CD14-positive monocyte (primary cell): ENCODE measurements at regions not wholly inside any gene's neighbourhood (a gene's known extent, or its start where the extent isn't known, plus 50 kb on each side); places are given as distances from the start of the nearest gene placed in this dataset.

Experiments used
- DNase-seq, 3 donors: peaks; one replicate each; pipeline ENCODE4 v3.0.0-alpha.2; 2011 to 2022
- H2AFZ ChIP-seq: 2 replicates; pipeline ENCODE4 v1.6.0; 2012; ENCODE audit warnings: mild to moderate bottlenecking, low read depth, low read length, inconsistent platforms; ENCODE audit not compliant: insufficient read depth, poor library complexity, severe bottlenecking
- H3K27ac ChIP-seq, 2 donors: 1 replicate in 1 of 2; 2 replicates in 1 of 2; pipeline ENCODE4 v1.5.1; 2012 to 2013; ENCODE audit warnings: low read length in 2 of 2, control low read depth in 1 of 2, inconsistent platforms in 1 of 2, low read depth in 1 of 2, mild to moderate bottlenecking in 1 of 2
- H3K27me3 ChIP-seq, 2 donors: one replicate each; pipeline versions ENCODE4 v1.6.0 to v1.6.1; 2011 to 2013; ENCODE audit warnings: low read length in 2 of 2; ENCODE audit not compliant: control insufficient read depth in 2 of 2, insufficient read depth in 2 of 2
- H3K36me3 ChIP-seq, 2 donors: replicated peaks in 1 of 2; 1 replicate in 1 of 2; 2 replicates in 1 of 2; pipeline versions ENCODE4 v1.5.1 to v1.6.1; 2012 to 2013; ENCODE audit warnings: low read length in 2 of 2, control low read depth in 1 of 2, inconsistent platforms in 1 of 2, mild to moderate bottlenecking in 1 of 2; ENCODE audit not compliant: insufficient read depth in 2 of 2, control insufficient read depth in 1 of 2
- H3K4me1 ChIP-seq, 2 donors: 1 replicate in 1 of 2; 2 replicates in 1 of 2; pipeline versions ENCODE4 v1.5.1 to v1.6.1; 2012 to 2013; ENCODE audit warnings: low read length in 2 of 2, control low read depth in 1 of 2, inconsistent platforms in 1 of 2, mild to moderate bottlenecking in 1 of 2, moderate library complexity in 1 of 2; ENCODE audit not compliant: insufficient read depth in 2 of 2, control insufficient read depth in 1 of 2
- H3K4me2 ChIP-seq: replicated peaks from 2 replicates; pipeline ENCODE3; 2012; ENCODE audit warnings: low read length, moderate library complexity, mild to moderate bottlenecking; ENCODE audit not compliant: poor library complexity, severe bottlenecking; ENCODE audit errors: extremely low read depth
- H3K4me3 ChIP-seq, 3 experiments: fragments of 200-600 bp in 1 of 3; sonication (generic) in 1 of 3; replicated peaks in 1 of 3; 1 replicate in 2 of 3; 2 replicates in 1 of 3; pipeline ENCODE4 v1.5.1; 2011 to 2013; ENCODE audit warnings: low read length in 3 of 3, mild to moderate bottlenecking in 3 of 3, control low read depth in 2 of 3, low read depth in 2 of 3, inconsistent platforms in 1 of 3, moderate library complexity in 1 of 3
- H3K79me2 ChIP-seq: 2 replicates; pipeline ENCODE4 v1.6.0; 2012; ENCODE audit warnings: mild to moderate bottlenecking, control low read depth, inconsistent platforms, low read length, moderate library complexity; ENCODE audit not compliant: insufficient read depth
- H3K9ac ChIP-seq: 2 replicates; pipeline ENCODE4 v1.6.0; 2017; ENCODE audit warnings: low read length, mild to moderate bottlenecking; ENCODE audit not compliant: insufficient read depth, poor library complexity, severe bottlenecking
- H3K9me3 ChIP-seq, 2 donors: replicated peaks in 1 of 2; 1 replicate in 1 of 2; 2 replicates in 1 of 2; pipeline versions ENCODE4 v1.5.1 to v1.6.1; 2012 to 2013; ENCODE audit warnings: low read length in 2 of 2, control low read depth in 1 of 2; ENCODE audit not compliant: control insufficient read depth in 1 of 2, insufficient read depth in 1 of 2
- H4K20me1 ChIP-seq: 2 replicates; pipeline ENCODE4 v1.6.0; 2012; ENCODE audit warnings: mild to moderate bottlenecking, low read length, control low read depth, moderate library complexity; ENCODE audit not compliant: insufficient read depth
- H3K27ac Mint-ChIP-seq, 7 donors: one replicate each; pipeline ENCODE4 v1.8.0; 2020; ENCODE audit warnings: mild to moderate bottlenecking in 7 of 7, mixed read lengths in 7 of 7, moderate library complexity in 6 of 7, inconsistent platforms in 2 of 7
- H3K27me3 Mint-ChIP-seq, 3 donors: one replicate each; pipeline ENCODE4 v1.8.0; 2021 to 2022; ENCODE audit warnings: low read depth in 3 of 3, mild to moderate bottlenecking in 3 of 3, mixed read lengths in 3 of 3, moderate library complexity in 3 of 3, inconsistent platforms in 1 of 3
- H3K36me3 Mint-ChIP-seq, 2 donors: one replicate each; pipeline ENCODE4 v1.8.0; 2020; ENCODE audit warnings: mixed read lengths in 2 of 2, inconsistent platforms in 1 of 2, mild to moderate bottlenecking in 1 of 2
- H3K4me1 Mint-ChIP-seq: one replicate; pipeline ENCODE4 v1.8.0; 2020; ENCODE audit warnings: mild to moderate bottlenecking, mixed read lengths
- H3K4me3 Mint-ChIP-seq, 2 donors: one replicate each; pipeline ENCODE4 v1.8.0; 2020; ENCODE audit warnings: mild to moderate bottlenecking in 2 of 2, mixed read lengths in 2 of 2, moderate library complexity in 1 of 2
- H3K9me3 Mint-ChIP-seq, 7 donors: one replicate each; pipeline ENCODE4 v1.8.0; 2020 to 2022; ENCODE audit warnings: mixed read lengths in 7 of 7, mild to moderate bottlenecking in 6 of 7, moderate library complexity in 6 of 7, inconsistent platforms in 2 of 7
- CTCF ChIP-seq: fragments of 200-600 bp; IDR thresholded peaks from one replicate; pipeline ENCODE4 v1.8.0; 2022; ENCODE audit warnings: antibody characterized with exemption, mild to moderate bottlenecking
- WGBS: methylation state at CpG from one replicate; pipeline ENCODE4 v1.1.5; 2013; ENCODE audit warnings: missing lambda C conversion rate; ENCODE audit not compliant: insufficient coverage; 5-methylcytosine and 5-hydroxymethylcytosine counted together
- intact Hi-C, 2 donors: fragments of 100-400 bp; cut with micrococcal nuclease; formaldehyde crosslinking; loops; one replicate each; pipeline versions ENCODE4 v1.15.0 to v1.15.1; 2023

- Histone ChIP-seq H3K79me2 (no peaks in the 10 kb centered on the region), H3K27me3 (no peaks in the 10 kb centered on the region), H3K4me3 (no peak overlapping the region), H3K4me2 (no peak overlapping the region), H3K27ac (no peak overlapping the region), H3K9me3 (peaks cover 0 to 8% of the 10 kb centered on the region in 2 donors), H3K4me1 (no peaks in the 10 kb centered on the region), H3K9ac (no peak overlapping the region), H2AFZ (no peak overlapping the region), H3K36me3 (no peaks in the 10 kb centered on the region), H4K20me1 (no peaks in the 10 kb centered on the region)
- Mint-ChIP-seq H3K4me3 (no peak overlapping the region), H3K9me3 (peaks cover 0 to 4% (median 0%) of the 10 kb centered on the region in 7 donors), H3K4me1 (no peaks in the 10 kb centered on the region), H3K36me3 (no peaks in the 10 kb centered on the region), H3K27me3 (no peaks in the 10 kb centered on the region), H3K27ac (no peak overlapping the region)
- no peak for DNase-seq
- no CpG with 5 or more reads among the region's 7 CpGs for WGBS
- no peak for TF ChIP-seq CTCF
- intact Hi-C loops = no loop called here
These were observed 293.5 kb downstream of the CDH10 start for GRCh38 chr5:24351285-24351684.

GRCh38 chr5:24353016-24353415 lies 291.8 kb downstream of the CDH10 start:
- TF ChIP-seq CTCF = no peak
- peaks cover 0 to 4% (median 0%) of the 10 kb centered on the region in 7 donors for H3K9me3 Mint-ChIP-seq
- H3K4me3 ChIP-seq = no peak overlapping the region

More at GRCh38 chr5:24353016-24353415, 291.8 kb downstream of the CDH10 start:
- no peaks in the 10 kb centered on the region for H4K20me1 ChIP-seq
- no peak overlapping the region for H3K9ac ChIP-seq
- H3K27me3 ChIP-seq = no peaks in the 10 kb centered on the region
- H2AFZ ChIP-seq = no peak overlapping the region
- Mint-ChIP-seq H3K27ac (peak overlapping the region in 1 of 7 donors; percentile 26), H3K4me3 (no peak overlapping the region), H3K36me3 (no peaks in the 10 kb centered on the region), H3K27me3 (no peaks in the 10 kb centered on the region), H3K4me1 (no peaks in the 10 kb centered on the region)
- no peak overlapping the region for H3K4me2 ChIP-seq
- DNase-seq = no peak
- no peaks in the 10 kb centered on the region for H3K79me2 ChIP-seq
- H3K9me3 ChIP-seq = peaks cover 0 to 8% of the 10 kb centered on the region in 2 donors
- WGBS = 97% methylated on average over 2 of the region's 2 CpGs
- no peak overlapping the region for H3K27ac ChIP-seq
- H3K4me1 ChIP-seq = no peaks in the 10 kb centered on the region
- intact Hi-C loops = no loop called here
- no peaks in the 10 kb centered on the region for H3K36me3 ChIP-seq
